HK-2 (cell line): ENCODE measurements at regions not wholly inside any gene's neighbourhood (a gene's known extent, or its start where the extent isn't known, plus 50 kb on each side); places are given as distances from the start of the nearest gene placed in this dataset.

Source experiments
- DNase-seq: peaks from one replicate; pipeline ENCODE4 v3.0.0-alpha.2; 2018; ENCODE audit not compliant: unreplicated experiment

GRCh38 chr2:15863494-15864175 lies 76.7 kb upstream of the MYCN start:
- no peak for DNase-seq

- DNase-seq, result no peak
These were observed 76.1 kb upstream of the MYCN start for GRCh38 chr2:15864176-15864769.

- no peak for DNase-seq
These were observed 74.4 kb upstream of the MYCN start for GRCh38 chr2:15865923-15866322.

- DNase-seq, result no peak
These were observed 73.7 kb upstream of the MYCN start for GRCh38 chr2:15866563-15867193.

- DNase-seq, result no peak
These were observed 72.9 kb upstream of the MYCN start for GRCh38 chr2:15867194-15868171.

- no peak for DNase-seq
These were observed 72.2 kb upstream of the MYCN start for GRCh38 chr2:15868186-15868585.

- no peak for DNase-seq
These were observed 71.6 kb upstream of the MYCN start for GRCh38 chr2:15868704-15869103.

GRCh38 chr2:15869396-15869795 lies 71.0 kb upstream of the MYCN start:
- no peak for DNase-seq

GRCh38 chr2:15869871-15870270 lies 70.5 kb upstream of the MYCN start:
- no peak for DNase-seq

- no peak for DNase-seq
These were observed 69.8 kb upstream of the MYCN start for GRCh38 chr2:15870565-15870964.

- DNase-seq, result no peak
These were observed 69.0 kb upstream of the MYCN start for GRCh38 chr2:15871239-15871783.

- no peak for DNase-seq
These were observed 67.5 kb upstream of the MYCN start for GRCh38 chr2:15872854-15873253.

- DNase-seq, result no peak
These were observed 66.0 kb upstream of the MYCN start for GRCh38 chr2:15874321-15874720.

- no peak for DNase-seq
These were observed 65.2 kb upstream of the MYCN start for GRCh38 chr2:15874854-15875804.

- no peak for DNase-seq
These were observed 64.2 kb upstream of the MYCN start for GRCh38 chr2:15875969-15876705.

GRCh38 chr2:15880226-15881119 lies 59.9 kb upstream of the MYCN start:
- DNase-seq, result no peak

GRCh38 chr2:15881120-15881433 lies 59.3 kb upstream of the MYCN start:
- no peak for DNase-seq

- DNase-seq, result no peak
These were observed 58.7 kb upstream of the MYCN start for GRCh38 chr2:15881676-15882075.
